IMR-90 (cell line): ENCODE measurements at regions not wholly inside any gene's neighbourhood (a gene's known extent, or its start where the extent isn't known, plus 50 kb on each side); places are given as distances from the start of the nearest gene placed in this dataset.
"Not testable (repeated sequence)": the region's sequence is repeated elsewhere in the genome, so short reads cannot be mapped to it uniquely, and the experiment has no call there.

Source experiments
- BHLHE40 ChIP-seq: fragments of 150-350 bp; IDR thresholded peaks from 2 replicates; pipeline ENCODE4 v1.6.1; 2016; ENCODE audit warnings: mild to moderate bottlenecking, low read depth, low read length
- CEBPB ChIP-seq: IDR thresholded peaks from 2 replicates; pipeline ENCODE4 v1.6.1; 2012; ENCODE audit warnings: low read depth, low read length, improper control_type of control experiment
- CHD1 ChIP-seq: IDR thresholded peaks from 2 replicates; pipeline ENCODE4 v1.6.1; 2012; ENCODE audit warnings: low read depth, low read length, improper control_type of control experiment
- MAZ ChIP-seq: IDR thresholded peaks from 2 replicates; pipeline ENCODE4 v1.6.1; 2012; ENCODE audit warnings: low read depth, mild to moderate bottlenecking, low read length, improper control_type of control experiment, moderate library complexity, borderline replicate concordance
- POLR2A ChIP-seq: IDR thresholded peaks from 2 replicates; pipeline ENCODE4 v1.6.1; 2012; ENCODE audit warnings: mild to moderate bottlenecking, low read depth, low read length
- RAD21 ChIP-seq: IDR thresholded peaks from 2 replicates; pipeline ENCODE4 v1.6.1; 2012; ENCODE audit warnings: low read length, improper control_type of control experiment
- RCOR1 ChIP-seq: IDR thresholded peaks from 2 replicates; pipeline ENCODE4 v1.6.1; 2012; ENCODE audit warnings: mild to moderate bottlenecking, low read length, improper control_type of control experiment; ENCODE audit not compliant: insufficient replicate concordance
- RFX5 ChIP-seq: IDR thresholded peaks from 2 replicates; pipeline ENCODE4 v1.8.0; 2012; ENCODE audit warnings: low read depth, mild to moderate bottlenecking, low read length, moderate library complexity
- SMC3 ChIP-seq: fragments of 150-350 bp; IDR thresholded peaks from 2 replicates; pipeline ENCODE4 v1.6.1; 2016; ENCODE audit warnings: low read depth, mild to moderate bottlenecking, antibody characterized with exemption, low read length, moderate library complexity
- TF ChIP-seq, protein P1 (sequence below): conservative IDR thresholded peaks from 2 replicates; pipeline ENCODE4 v1.5.1; 2012; ENCODE audit warnings: mild to moderate bottlenecking, low read depth, low read length, improper control_type of control experiment

DNA sequence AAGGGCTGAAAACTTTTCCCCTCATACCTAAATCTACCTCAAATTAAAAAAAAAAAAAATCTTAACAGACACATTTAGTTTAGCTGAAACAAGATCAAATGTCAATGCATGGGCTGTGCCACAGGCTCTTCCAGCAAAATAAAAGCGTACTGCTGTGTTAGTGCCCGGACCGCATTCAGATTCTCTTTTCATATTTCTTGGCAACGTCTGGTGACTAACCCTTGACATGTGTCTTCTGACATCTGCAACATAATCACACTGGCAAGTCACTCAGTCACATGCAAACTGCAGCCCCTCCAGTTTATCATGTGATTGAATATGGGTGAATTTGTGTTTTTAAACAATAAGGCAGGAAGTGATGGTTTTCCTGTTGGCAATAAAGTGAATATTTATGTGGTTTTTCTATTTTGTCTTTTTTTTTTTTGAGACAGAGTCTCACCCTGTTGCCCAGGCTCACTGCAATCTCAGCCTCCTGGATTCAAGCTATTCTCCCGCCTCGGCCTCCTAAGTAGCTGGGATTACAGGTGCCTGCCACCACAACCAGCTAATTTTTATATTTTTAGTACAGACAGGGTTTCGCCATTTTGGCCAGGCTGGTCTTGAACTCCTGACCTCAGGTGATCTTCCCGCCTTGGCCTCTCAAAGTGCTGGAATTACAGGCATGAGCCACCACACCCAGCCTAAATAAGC lies 75.2 kb downstream of the CLEC18A start:
- not testable (repeated sequence) for TF ChIP-seq RAD21, POLR2A, BHLHE40, RFX5, SMC3, CEBPB, MAZ, CHD1, RCOR1
- TF ChIP-seq, protein P1, sequence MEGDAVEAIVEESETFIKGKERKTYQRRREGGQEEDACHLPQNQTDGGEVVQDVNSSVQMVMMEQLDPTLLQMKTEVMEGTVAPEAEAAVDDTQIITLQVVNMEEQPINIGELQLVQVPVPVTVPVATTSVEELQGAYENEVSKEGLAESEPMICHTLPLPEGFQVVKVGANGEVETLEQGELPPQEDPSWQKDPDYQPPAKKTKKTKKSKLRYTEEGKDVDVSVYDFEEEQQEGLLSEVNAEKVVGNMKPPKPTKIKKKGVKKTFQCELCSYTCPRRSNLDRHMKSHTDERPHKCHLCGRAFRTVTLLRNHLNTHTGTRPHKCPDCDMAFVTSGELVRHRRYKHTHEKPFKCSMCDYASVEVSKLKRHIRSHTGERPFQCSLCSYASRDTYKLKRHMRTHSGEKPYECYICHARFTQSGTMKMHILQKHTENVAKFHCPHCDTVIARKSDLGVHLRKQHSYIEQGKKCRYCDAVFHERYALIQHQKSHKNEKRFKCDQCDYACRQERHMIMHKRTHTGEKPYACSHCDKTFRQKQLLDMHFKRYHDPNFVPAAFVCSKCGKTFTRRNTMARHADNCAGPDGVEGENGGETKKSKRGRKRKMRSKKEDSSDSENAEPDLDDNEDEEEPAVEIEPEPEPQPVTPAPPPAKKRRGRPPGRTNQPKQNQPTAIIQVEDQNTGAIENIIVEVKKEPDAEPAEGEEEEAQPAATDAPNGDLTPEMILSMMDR = not testable (repeated sequence)
